GM12878 (cell line): ENCODE measurements at regions not wholly inside any gene's neighbourhood (a gene's known extent, or its start where the extent isn't known, plus 50 kb on each side); places are given as distances from the start of the nearest gene placed in this dataset.

ENCODE experiments used
- ATAC-seq: fragments of 200-7000 bp; cut with Tn5 transposase; 3 replicates; pipeline ENCODE4 v1.9.1; 2020; ENCODE audit warnings: mild to moderate bottlenecking, moderate library complexity
- BruUV-seq: library from RNA; stranded (reverse); fragments of 400-500 nt; replicated peaks from 2 replicates; lab custom pipeline; 2021; lab: Mats Ljungman, UMichigan
- CTCF ChIA-PET: fragments of 300-600 bp; sonication (Branson Sonifier 250); formaldehyde crosslinking; extraction: SDS; loops from one replicate; lab custom pipeline; 2021; ENCODE audit warnings: inconsistent platforms; lab: Yijun Ruan, JAX
- POLR2A ChIA-PET: fragments of 350-600 bp; formaldehyde crosslinking; extraction: SDS; loops from one replicate; lab custom pipeline; 2021; ENCODE audit warnings: inconsistent platforms; lab: Charles Lee
- RAD21 ChIA-PET: fragments of 300-600 bp; sonication (Branson Sonifier 250); formaldehyde crosslinking; loops from one replicate; lab custom pipeline; 2023; ENCODE audit warnings: antibody characterized with exemption; ENCODE audit not compliant: unreplicated experiment; lab: Charles Lee
- SMC1A ChIA-PET: fragments of 300-600 bp; sonication (Branson Sonifier 250); formaldehyde crosslinking; loops from one replicate; lab custom pipeline; 2023; ENCODE audit not compliant: unreplicated experiment, uncharacterized antibody; lab: Charles Lee
- DNase-seq: peaks from one replicate; pipeline ENCODE4 v3.0.0-alpha.2; 2011; ENCODE audit warnings: low read depth, low spot score
- FAIRE-seq: peaks from 3 replicates; lab custom pipeline; 2011; peaks lifted over from hg19 to GRCh38; lab: Jason Lieb, UNC
- H2AFZ ChIP-seq: 2 replicates; pipeline ENCODE4 v1.6.0; 2011; ENCODE audit warnings: low read depth, low read length, control low read depth; ENCODE audit not compliant: control insufficient read depth
- H3K27ac ChIP-seq: 2 replicates; pipeline ENCODE4 v1.5.1; 2011; ENCODE audit warnings: control low read depth; ENCODE audit not compliant: control insufficient read depth, insufficient read depth
- H3K27me3 ChIP-seq, 2 experiments: replicated peaks in 1 of 2; 2 replicates each; pipeline versions ENCODE4 v1.6.0 to v1.6.1; 2011; ENCODE audit warnings: low read length in 1 of 2; ENCODE audit not compliant: control insufficient read depth in 2 of 2, insufficient read depth in 2 of 2
- H3K36me3 ChIP-seq, 2 experiments: 2 replicates each; pipeline ENCODE4 v1.5.1; 2011; ENCODE audit warnings: low read length in 1 of 2; ENCODE audit not compliant: control insufficient read depth in 2 of 2, insufficient read depth in 2 of 2
- H3K4me1 ChIP-seq: 2 replicates; pipeline ENCODE4 v1.6.1; 2011; ENCODE audit warnings: mild to moderate bottlenecking, low read length, moderate library complexity, mixed read lengths; ENCODE audit not compliant: control insufficient read depth, insufficient read depth
- H3K4me2 ChIP-seq: 2 replicates; pipeline ENCODE4 v1.6.0; 2011; ENCODE audit warnings: control low read depth; ENCODE audit not compliant: control insufficient read depth, insufficient read depth
- H3K4me3 ChIP-seq: fragments of 200-600 bp; sonication (generic); 2 replicates; pipeline ENCODE4 v1.5.1; 2016
- H3K79me2 ChIP-seq: 2 replicates; pipeline ENCODE4 v1.6.0; 2011; ENCODE audit warnings: low read length; ENCODE audit not compliant: control insufficient read depth, insufficient read depth
- H3K9ac ChIP-seq: 2 replicates; pipeline ENCODE4 v1.8.0; 2011; ENCODE audit warnings: low read length, control low read depth, mixed read lengths; ENCODE audit not compliant: control insufficient read depth, insufficient read depth
- H3K9me3 ChIP-seq: replicated peaks from 3 replicates; pipeline ENCODE4 v1.5.1; 2011; ENCODE audit warnings: mild to moderate bottlenecking, low read length; ENCODE audit not compliant: control insufficient read depth, insufficient read depth
- H4K20me1 ChIP-seq: 2 replicates; pipeline ENCODE4 v1.6.0; 2011; ENCODE audit not compliant: control insufficient read depth, insufficient read depth
- EGR1 ChIP-seq, 2 experiments: IDR thresholded peaks; 1 replicate in 1 of 2; 2 replicates in 1 of 2; pipeline ENCODE4 v1.6.1; 2011 to 2012; ENCODE audit warnings: low read depth in 2 of 2, low read length in 2 of 2, borderline replicate concordance in 1 of 2, mild to moderate bottlenecking in 1 of 2, moderate library complexity in 1 of 2
- EP300 ChIP-seq, 2 experiments: fragments of 150-350 bp in 1 of 2; IDR thresholded peaks; 2 replicates each; pipeline ENCODE4 v1.6.1; 2011 to 2012; ENCODE audit warnings: low read depth in 2 of 2, low read length in 2 of 2, borderline replicate concordance in 1 of 2, improper control_type of control experiment in 1 of 2, inconsistent platforms in 1 of 2; ENCODE audit not compliant: control insufficient read depth in 1 of 2
- GATAD2B ChIP-seq: fragments of 450-650 bp; conservative IDR thresholded peaks from 2 replicates; pipeline ENCODE4 v1.6.1; 2017; ENCODE audit warnings: low read depth, mild to moderate bottlenecking, moderate library complexity
- JUNB ChIP-seq: IDR thresholded peaks from 2 replicates; pipeline ENCODE4 v1.6.1; 2016; ENCODE audit warnings: antibody characterized with exemption, mild to moderate bottlenecking
- MAX ChIP-seq: IDR thresholded peaks from 2 replicates; pipeline ENCODE4 v1.6.1; 2012; ENCODE audit warnings: low read depth, low read length, improper control_type of control experiment
- MEF2A ChIP-seq: IDR thresholded peaks from 2 replicates; pipeline ENCODE4 v1.6.1; 2011; ENCODE audit warnings: low read depth, mild to moderate bottlenecking, low read length, moderate library complexity; ENCODE audit not compliant: insufficient read depth
- NR2F1 ChIP-seq: fragments of 450-650 bp; conservative IDR thresholded peaks from 2 replicates; pipeline ENCODE4 v1.6.1; 2017; ENCODE audit warnings: mild to moderate bottlenecking
- PKNOX1 ChIP-seq: fragments of 450-650 bp; IDR thresholded peaks from 2 replicates; pipeline ENCODE4 v1.6.1; 2016; ENCODE audit warnings: mild to moderate bottlenecking
- SMC3 ChIP-seq: IDR thresholded peaks from 2 replicates; pipeline ENCODE4 v1.6.1; 2011; ENCODE audit warnings: low read length, improper control_type of control experiment, borderline replicate concordance
- SPI1 ChIP-seq: IDR thresholded peaks from 2 replicates; pipeline ENCODE4 v1.6.1; 2011; ENCODE audit warnings: low read depth, mild to moderate bottlenecking, low read length, moderate library complexity, borderline replicate concordance; ENCODE audit not compliant: insufficient read depth
- SUZ12 ChIP-seq: fragments of 200-600 bp; sonication (generic); IDR thresholded peaks from one replicate; pipeline ENCODE4 v1.6.1; 2018; ENCODE audit warnings: antibody characterized with exemption, mild to moderate bottlenecking; ENCODE audit not compliant: unreplicated experiment
- YY1 ChIP-seq: IDR thresholded peaks from 2 replicates; pipeline ENCODE4 v1.6.1; 2011; ENCODE audit warnings: low read depth, mild to moderate bottlenecking, low read length
- ZNF217 ChIP-seq: fragments of 450-650 bp; IDR thresholded peaks from 2 replicates; pipeline ENCODE4 v1.6.1; 2017; ENCODE audit warnings: antibody characterized with exemption, mild to moderate bottlenecking
- WGBS: methylation state at CpG from one replicate; pipeline ENCODE4 v1.1.6; 2016; ENCODE audit warnings: low lambda C conversion rate; ENCODE audit not compliant: insufficient replicate concordance, insufficient coverage; ENCODE audit errors: missing lambda C conversion rate; 5-methylcytosine and 5-hydroxymethylcytosine counted together
- in situ Hi-C: fragments of 300-500 bp; cut with MboI; formaldehyde crosslinking; loops from 9 replicates; pipeline ENCODE4 v1.14.3; 2018; ENCODE audit warnings: mixed read lengths
- intact Hi-C: fragments of 100-400 bp; cut with micrococcal nuclease; formaldehyde crosslinking; loops from one replicate; pipeline ENCODE4 v1.14.2; 2022; ENCODE audit not compliant: unreplicated experiment

- FAIRE-seq, result no peak
- Histone ChIP-seq H3K9me3 (no peaks in the 10 kb centered on the region), H3K4me3 (no peak overlapping the region), H3K27ac (no peak overlapping the region), H2AFZ (no peak overlapping the region), H3K4me1 (no peaks in the 10 kb centered on the region), H3K79me2 (no peaks in the 10 kb centered on the region), H4K20me1 (no peaks in the 10 kb centered on the region), H3K36me3 (no peaks in the 10 kb centered on the region)
- CTCF ChIA-PET, result no interaction called here
- ATAC-seq, result no peak
- intact Hi-C loops, result no loop called here
- RAD21 ChIA-PET, result no interaction called here
- POLR2A ChIA-PET, result no interaction called here
- WGBS, result 0% methylated on average over 1 of the region's 1 CpG
- SMC1A ChIA-PET, result no interaction called here
- no peak for TF ChIP-seq MAX
- no peak for TF ChIP-seq JUNB
- TF ChIP-seq NR2F1, result no peak
- TF ChIP-seq GATAD2B, result no peak
- TF ChIP-seq MEF2A, result no peak
- no peak for TF ChIP-seq SPI1
- TF ChIP-seq SUZ12, result no peak
- TF ChIP-seq SMC3, result no peak
- no peak for TF ChIP-seq PKNOX1
- TF ChIP-seq ZNF217, result no peak
- no peak for TF ChIP-seq EP300 (IDR thresholded peaks at IDR 0.05; ENCODE audit: borderline replicate concordance in 1 of 2, control insufficient read depth in 1 of 2, low read depth in 2 of 2, low read length in 2 of 2)
- TF ChIP-seq YY1, result no peak
- no peak for TF ChIP-seq EGR1 (IDR thresholded peaks at IDR 0.05; ENCODE audit: borderline replicate concordance in 1 of 2, low read depth in 2 of 2, low read length in 2 of 2)
- TF ChIP-seq, all 136 proteins: peak for 0
- H3K27me3 ChIP-seq, result no peaks in the 10 kb centered on the region
- no peak overlapping the region for H3K9ac ChIP-seq
- no TSS peak for BruUV-seq
- no peak overlapping the region for H3K4me2 ChIP-seq
- no peak for DNase-seq
- in situ Hi-C loops, result no loop called here
These were observed 390.0 kb upstream of the RPS6KA3 start for GRCh38 chrX:20656721-20657120.
